Brain pericyte (primary cell): ENCODE measurements at regions not wholly inside any gene's neighbourhood (a gene's known extent, or its start where the extent isn't known, plus 50 kb on each side); places are given as distances from the start of the nearest gene placed in this dataset.
"Not testable (repeated sequence)": the region's sequence is repeated elsewhere in the genome, so short reads cannot be mapped to it uniquely, and the experiment has no call there.

ENCODE experiments used
- DNase-seq: peaks from one replicate; pipeline ENCODE4 v3.0.0-alpha.2; 2012; ENCODE audit warnings: low read depth, low spot score

- no peak for DNase-seq
Observed at GRCh38 chr2:129502781-129503180, 476.7 kb upstream of the RAB6C start.

GRCh38 chr2:129504646-129505045, 474.8 kb upstream of the RAB6C start:
- DNase-seq = no peak

- DNase-seq = no peak
Observed at GRCh38 chr2:129518937-129519336, 460.5 kb upstream of the RAB6C start.

DNA sequence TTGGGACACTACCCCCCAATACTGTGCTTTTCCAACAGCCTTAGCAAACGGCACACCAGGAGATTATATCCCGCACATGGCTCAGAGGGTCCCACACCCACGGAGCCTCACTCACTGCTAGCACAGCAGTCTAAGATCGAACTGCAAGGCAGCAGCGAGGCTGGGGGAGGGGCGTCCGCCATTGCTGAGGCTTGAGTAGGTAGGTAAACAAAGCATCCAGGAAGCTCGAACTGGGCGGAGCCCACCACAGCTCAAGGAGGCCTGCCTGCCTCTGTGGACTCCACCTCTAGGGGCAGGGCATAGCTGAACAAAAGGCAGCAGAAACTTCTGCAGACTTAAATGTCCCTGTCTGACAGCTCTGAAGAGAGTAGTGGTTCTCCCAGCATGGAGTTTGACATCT, 447.3 kb upstream of the RAB6C start:
- not testable (repeated sequence) for DNase-seq

- no peak for DNase-seq
Observed at GRCh38 chr2:129548880-129549279, 430.6 kb upstream of the RAB6C start.

- no peak for DNase-seq
Observed at GRCh38 chr2:129550536-129550935, 428.9 kb upstream of the RAB6C start.

- no peak for DNase-seq
Observed at GRCh38 chr2:129554373-129554772, 425.1 kb upstream of the RAB6C start.

DNA sequence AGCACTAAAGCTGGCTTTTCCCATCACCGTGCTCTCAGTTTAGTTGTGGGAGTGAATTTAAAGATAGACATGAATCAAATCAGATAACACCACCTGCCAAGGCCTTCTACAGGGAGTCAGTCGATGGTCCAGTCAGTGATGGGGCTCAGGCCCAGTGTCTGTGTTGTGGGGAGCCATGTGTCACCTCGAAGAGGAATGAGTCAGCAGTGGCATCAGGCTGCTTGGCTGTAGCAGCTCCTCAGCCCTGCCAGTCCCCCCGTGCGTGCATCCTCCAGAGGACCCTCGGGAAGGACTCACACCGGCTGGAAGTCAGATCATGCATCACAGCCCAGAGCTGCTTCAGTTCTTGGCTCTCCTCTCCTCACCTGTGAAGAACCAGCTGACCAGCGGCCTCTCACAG, 420.4 kb upstream of the RAB6C start:
- no peak for DNase-seq

- no peak for DNase-seq
Observed at GRCh38 chr2:129565551-129566109, 413.8 kb upstream of the RAB6C start.

GRCh38 chr2:129570812-129571211, 408.7 kb upstream of the RAB6C start:
- not testable (repeated sequence) for DNase-seq

DNA sequence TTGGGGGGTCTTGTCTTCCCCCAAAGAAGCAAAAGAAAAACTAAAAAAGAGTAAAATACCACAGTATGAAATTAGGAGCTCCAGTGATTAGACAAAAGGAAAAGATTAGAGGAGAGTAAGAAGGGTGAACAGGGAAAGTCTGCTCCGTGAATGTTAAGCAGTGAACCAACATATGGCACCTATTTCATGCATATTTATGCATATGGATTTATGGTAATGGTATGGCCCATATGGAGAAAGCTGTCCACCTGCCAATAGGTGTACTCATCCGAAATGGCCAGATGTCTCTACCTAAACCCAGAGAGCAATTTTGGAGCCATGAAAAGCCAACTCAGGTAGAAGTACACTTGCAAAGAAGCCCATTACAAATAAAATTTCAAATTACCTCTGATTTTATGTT, 404.0 kb upstream of the RAB6C start:
- no peak for DNase-seq

GRCh38 chr2:129575880-129576279, 403.6 kb upstream of the RAB6C start:
- DNase-seq = no peak

DNA sequence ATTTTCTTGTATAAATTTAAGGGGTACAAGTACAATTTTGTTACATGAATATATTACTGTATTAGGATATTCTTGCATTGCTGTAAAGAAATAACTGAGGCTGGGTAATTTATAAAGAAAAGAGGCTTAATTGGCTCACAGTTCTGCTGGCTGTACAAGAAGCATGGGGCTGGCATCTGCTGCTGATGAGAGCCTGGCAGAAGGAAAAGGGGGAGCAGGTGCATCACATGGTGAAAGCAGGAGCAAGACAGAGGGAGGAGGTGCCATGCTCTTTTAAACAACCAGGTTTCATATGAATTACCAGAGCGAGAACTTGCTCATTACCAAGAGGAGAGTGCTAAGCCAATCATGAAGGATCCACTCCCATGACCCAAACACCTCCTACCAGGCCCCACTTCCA, 399.5 kb upstream of the RAB6C start:
- no peak for DNase-seq

DNA sequence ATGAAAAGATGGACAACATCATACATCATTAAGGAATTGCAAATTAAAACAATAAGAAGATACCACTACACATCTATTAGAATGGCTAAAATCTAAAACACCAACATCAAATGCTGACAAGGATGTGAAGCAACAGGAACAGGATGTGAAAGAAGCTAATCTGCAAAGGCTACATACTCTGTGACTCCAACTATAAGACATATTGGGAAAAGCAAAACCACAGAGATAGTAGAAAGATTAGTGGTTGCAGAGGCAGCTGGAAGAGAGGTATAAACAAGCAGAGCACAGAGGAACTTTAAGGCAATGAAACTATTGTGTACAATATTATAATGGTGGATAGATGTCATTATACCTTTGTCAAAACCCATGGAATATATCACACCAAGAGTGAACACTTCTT, 393.7 kb upstream of the RAB6C start:
- no peak for DNase-seq

DNA sequence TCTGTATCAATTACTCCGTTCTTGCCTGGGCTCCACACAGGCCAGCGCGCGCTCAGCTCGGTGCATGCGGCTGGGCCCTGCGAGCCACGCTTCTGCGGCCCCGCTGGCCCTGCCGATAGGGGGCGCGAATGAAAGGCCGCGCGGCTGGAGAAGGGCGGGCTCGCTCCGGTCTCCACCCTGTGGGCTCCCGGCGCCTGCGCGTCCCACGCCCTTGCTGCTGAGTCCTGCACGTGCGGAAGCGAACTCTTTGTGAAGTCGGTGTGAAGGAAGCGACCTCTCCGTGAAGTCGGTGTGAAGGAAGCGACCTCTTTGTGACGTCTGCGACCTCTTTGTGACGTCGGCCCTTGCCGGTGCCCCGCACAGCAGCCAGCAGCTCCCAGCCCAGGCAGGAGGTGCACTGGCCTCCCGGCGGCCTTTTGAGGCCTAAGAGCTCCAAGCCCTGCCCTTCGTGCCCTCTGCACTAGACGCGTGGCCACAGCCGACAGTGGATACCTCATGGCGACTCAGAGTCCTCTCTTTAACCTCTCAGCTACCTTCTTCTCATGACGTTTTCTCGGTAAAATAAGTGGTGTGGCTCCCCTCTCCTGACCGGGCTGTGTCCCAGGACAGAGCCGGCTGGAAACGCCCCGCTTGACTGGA, 391.9 kb upstream of the RAB6C start:
- no peak for DNase-seq

DNA sequence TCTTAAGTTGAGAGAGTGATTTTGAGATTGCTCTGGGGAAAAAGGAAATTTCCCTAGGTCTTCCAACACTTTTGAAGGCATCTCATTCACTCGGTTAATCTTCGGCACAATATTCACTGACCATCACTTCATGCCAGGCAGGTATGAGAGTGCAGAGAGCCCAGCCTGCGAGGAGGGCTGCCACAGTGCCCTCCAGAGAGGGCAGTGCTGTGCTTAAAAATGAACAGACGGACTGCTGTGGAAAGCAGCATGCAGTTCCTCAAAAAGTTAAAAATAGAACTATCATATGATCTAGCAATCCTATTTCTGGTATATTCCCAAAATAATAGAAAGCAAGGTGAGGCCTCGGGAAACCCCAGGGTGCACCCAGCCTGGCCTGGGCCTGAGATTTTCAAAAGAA, 374.9 kb upstream of the RAB6C start:
- DNase-seq = no peak

GRCh38 chr2:129605646-129606045, 373.8 kb upstream of the RAB6C start:
- DNase-seq = no peak

DNA sequence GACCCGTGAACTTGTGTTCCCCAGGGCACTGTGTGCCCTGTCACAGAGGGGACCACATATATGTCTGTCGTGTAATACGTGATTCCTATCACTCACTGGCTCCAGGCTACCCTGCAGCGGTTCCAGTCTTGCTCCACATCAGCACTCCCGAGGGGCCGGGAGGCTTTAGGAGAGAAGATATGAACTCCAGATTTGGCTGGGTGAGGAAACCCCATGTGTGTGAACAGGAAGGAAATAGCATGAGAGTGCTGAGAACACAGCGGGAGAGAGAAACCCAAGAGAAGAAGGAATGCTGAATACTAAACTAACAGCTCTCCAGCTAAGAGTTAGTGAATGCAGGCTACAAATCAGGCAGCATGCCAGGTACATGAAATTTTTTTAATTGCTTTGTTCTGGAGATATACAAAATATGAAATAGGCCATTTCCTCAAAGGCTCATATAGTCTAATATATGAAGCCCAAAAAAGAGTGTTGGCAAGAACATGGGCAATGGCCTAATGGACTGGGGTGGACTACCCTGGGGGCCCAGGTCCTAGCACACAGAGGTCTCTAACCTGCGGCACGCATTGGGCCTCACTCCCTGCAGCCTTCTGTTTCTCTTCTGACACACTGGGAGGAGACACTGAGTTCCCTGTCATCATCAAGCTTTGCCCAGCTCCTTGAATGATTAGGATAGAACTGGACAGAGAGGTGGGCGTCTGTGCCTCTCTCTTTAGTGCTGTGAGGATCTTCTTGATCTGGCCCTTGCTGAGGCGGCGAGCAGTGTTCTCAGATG, 372.8 kb upstream of the RAB6C start:
- no peak for DNase-seq

DNA sequence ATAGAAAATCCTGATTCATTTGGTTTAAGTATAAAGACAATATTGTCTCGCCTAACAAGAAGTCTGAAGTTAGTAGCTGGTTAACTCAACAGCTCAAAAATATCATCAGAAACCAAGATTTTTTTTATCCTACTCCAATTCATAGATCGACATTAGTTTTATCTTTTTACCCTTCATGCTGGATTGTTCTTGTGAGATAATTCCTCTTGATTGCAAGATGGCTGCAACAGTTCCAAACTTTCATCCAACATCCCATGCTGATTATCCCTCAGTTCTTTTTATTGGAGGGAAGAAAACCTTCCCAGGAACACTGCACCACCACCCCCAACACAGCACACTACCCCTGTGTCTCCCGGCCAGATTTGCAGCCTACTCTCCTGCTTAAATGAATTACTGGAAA, 370.2 kb upstream of the RAB6C start:
- DNase-seq = no peak

- no peak for DNase-seq
Observed at GRCh38 chr2:129610766-129611165, 368.7 kb upstream of the RAB6C start.

DNA sequence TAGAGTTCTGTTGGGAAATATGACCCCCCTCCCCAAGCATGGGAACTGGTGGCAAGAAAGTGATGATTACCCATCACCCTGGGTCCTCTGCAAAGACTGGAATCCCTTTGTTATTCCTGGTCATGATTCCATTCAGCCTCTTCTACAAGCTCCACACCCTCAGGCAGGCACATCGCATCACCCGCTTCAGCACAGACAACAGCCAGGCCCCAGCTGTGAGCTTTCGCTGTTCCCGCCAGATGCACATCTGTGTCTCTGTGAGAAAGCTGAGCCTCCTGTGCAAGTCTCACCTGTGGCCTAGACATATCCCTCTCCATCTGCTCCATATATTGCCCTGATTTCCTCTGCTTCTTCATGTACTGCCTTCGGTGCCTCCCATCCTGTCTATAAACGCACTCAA, 368.0 kb upstream of the RAB6C start:
- no peak for DNase-seq

DNA sequence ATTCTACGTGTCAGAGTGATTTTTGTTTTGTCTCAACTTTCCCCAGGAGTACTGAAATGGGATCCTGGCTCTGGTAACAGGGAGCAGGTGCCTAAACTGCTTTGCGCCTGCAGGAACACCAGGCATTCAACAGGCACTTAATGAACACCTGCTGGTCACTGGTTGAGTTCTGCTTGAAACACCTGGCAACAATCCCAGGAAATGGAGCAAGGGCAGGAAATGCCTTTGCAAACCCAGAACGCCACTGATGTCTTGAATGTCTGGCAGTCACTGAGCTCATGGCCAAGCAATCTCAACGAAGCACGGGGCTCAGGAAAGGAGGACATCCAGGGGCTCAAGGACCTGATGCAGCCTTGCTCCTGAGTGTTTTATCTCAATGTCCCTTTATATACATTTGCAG, 360.0 kb upstream of the RAB6C start:
- DNase-seq = no peak

DNA sequence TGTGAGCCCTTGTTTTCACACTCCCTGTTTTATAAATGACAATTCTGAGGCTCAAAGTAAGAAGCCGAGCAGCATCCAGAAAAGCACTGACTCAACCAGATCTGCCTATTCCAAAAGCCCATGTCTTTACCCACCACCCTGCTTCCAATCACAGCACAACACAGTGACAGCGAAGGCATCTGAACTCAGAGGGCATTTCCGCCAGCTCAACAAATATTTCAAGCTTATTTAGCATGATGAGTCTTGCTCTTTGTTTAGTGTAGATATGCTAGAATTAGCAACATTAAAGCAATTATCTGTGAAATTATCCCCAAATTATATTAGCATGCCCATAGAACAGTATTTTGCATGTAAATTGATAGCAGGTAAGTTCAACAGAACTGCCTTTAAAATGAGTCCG, 359.1 kb upstream of the RAB6C start:
- no peak for DNase-seq
